Activated T-helper 1 cell treated with anti-CD3 and anti-CD28 coated beads, Interleukin-2, amount 50 U/mL, for 16 hours (primary cell): ENCODE measurements at regions not wholly inside any gene's neighbourhood (a gene's known extent, or its start where the extent isn't known, plus 50 kb on each side); places are given as distances from the start of the nearest gene placed in this dataset.

Experiments
- DNase-seq, 2 donors: peaks; one replicate each; pipeline ENCODE4 v3.0.0-alpha.2; 2020; ENCODE audit warnings: low read depth in 1 of 2, low spot score in 1 of 2

DNA sequence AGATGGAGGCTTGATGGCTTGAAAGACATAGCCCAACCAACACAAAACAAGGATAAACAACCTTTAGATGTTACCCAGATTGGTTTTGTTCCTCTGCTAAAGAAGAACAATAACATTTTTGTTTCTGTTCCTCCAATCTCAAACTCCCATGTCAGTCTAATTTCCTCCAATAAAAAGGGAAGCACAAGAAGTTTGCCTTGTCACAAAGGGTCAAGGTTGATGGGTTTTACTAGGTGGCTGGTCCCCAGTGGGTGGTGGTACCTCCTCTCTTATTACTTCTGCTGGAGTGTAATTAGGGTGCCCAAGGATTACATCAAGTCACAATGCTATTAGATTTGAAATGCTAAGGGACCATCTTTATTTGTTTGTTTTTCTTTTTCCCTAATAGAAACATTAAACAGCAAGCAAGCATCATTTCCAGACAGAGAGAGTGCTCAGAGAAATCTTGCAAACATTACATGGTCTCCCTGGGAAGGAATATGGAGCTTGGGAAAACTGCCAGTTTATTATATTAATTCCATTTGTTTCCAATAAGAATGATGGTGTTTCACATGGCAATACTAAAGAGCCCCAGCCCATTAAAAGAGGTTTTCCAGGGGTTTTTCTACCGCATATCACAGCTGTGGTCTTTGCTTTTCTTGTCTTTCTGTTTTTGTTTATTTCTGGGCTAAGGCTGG lies 78.3 kb upstream of the AOAH start:
- DNase-seq: no peak

DNA sequence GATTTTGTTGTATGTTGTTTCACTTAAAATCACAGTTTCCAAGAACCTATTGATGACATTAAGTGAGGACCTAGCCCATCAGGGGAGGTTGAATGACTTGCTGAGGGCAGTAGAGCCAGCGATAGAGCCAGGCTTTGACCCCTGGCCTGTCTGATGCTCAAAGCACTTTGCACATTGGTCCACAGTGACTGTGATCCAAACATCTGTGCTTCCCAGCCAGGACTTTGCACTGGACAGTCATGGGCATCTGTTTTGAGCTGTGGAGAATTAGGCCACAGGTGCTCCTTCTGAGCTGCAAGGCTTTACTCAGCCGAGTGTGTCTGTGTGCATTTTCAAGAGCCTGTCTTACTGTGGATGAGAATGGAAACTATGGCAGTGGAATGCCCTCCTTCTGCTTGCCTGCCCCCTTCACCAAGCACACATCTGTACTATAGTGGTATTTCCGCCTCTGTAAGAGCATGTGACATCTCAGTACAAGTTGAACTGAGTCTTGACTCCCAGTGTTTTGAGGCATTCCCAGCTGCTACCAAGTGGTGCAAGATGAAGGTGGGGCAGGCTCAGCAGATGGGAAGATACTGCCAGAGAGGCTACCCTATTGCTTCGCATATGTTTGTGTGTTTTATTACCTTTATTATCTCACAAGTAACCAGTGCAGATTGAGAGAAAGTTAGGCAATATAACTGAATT lies 72.7 kb upstream of the AOAH start:
- no peak for DNase-seq

DNA sequence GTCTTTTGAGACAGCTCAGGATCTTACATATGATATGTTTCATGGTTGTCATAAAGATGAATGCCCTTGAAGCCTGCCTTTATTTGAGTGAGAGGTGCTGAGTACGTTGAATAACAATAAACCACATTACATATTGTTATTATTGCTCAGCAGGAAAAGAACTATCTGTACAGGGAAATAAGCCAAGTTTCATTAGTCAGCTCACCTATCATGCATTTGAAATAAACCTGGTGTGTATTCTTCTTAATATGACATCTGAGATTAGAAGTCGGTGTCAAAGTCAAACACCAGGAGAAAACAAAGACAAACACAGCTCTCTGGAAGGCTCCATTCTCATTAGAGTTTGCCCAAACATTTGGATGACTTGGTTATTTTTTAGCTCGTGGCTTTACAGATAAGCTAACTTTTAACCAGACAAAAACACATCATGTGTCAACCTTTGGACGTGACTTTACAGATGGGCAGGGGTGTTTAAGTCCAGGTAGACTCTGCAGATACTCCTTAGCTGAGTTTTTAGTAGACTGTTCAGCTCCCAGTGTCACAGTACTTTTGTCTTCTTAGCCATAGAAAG lies 71.2 kb upstream of the AOAH start:
- no peak for DNase-seq

DNA sequence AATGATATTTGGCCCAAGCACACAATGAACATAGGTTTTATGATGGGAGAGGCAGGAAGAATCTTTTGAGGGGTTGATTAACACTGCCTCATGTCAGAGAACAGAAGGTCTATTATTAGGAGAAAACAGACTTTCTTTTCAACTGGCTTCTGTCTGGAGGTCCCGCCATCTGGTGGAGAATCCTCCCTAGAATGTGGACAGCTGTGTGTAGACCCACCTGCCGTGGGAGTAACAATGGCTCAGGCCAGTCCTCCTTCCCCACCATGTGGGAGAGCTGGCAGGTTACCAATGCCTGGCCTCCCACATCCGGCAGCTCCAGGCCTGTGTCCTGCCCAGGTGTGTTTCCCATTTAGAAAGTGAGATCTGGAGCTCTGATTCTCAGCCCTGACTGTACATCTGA lies 70.4 kb upstream of the AOAH start:
- DNase-seq: no peak

DNA sequence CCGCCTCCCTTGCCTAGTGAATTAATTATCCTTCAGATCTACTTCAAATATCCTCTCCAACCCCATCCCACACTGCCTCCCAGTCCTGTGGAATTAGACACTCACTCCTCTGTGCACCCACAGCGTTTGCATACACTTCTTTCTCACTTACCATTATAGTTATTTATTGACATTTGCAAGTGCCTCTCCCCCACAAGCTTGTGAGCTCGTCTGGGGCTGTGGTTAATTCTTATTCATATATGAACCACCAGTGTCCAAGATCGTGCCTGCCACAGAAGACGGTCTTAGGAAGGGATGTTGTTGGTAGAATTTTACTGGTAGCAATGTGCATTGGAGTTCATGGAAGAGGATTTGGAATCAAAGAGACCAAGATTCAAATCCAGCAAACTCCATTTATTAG lies 68.1 kb upstream of the AOAH start:
- no peak for DNase-seq

DNA sequence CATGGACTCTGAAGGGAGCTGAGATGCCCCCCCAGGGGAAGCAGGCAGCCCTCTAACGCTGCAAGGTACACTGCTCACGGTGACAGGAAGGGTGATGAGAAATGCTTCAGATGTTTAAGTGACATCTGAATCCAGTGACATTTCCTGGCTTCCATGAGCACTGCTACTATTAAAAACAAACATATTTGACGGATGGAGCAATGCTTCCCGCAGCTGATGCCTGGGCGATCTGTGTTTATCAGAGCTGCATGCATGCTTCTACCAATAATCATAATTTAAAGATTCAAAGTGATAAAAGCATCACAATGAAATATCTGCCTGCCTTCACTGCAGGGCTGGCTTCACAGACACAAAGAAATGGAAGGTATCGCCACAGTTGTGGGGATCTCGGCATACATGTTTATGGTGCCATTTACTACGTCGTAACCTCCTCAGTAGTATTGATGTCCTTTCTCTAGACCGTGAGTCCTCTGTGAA lies 66.1 kb upstream of the AOAH start:
- no peak for DNase-seq

DNA sequence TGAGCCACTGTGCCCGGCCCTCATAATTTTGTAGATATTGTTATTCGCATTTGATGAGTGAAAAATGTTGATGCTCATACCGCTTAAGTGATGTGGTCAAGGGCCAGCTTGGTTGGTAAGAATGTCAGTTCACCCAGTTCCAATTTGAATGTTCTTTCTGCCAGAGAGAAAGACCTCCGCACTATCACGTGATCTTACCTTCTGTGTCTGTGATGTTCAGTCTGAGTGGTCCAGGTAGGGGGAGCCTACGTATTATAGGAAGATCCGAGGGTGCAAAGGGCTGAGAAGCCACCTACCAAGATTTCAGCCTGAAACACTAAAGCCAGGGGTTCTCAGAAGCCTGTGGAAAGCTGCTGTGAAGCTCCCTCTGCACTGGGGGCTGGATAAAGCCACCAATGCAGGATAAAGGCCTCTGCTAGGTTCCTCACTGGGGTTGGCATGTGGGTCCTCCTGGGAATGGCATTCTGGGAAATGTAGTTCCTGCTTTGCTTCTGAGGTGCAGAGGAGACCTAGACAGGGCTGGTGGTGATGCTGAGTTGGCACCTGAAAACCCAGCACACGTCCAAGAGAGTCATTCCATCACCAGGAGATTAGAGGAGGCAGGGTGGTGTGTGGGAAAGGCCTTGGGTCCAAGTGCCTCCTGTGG lies 64.7 kb upstream of the AOAH start:
- DNase-seq: no peak

DNA sequence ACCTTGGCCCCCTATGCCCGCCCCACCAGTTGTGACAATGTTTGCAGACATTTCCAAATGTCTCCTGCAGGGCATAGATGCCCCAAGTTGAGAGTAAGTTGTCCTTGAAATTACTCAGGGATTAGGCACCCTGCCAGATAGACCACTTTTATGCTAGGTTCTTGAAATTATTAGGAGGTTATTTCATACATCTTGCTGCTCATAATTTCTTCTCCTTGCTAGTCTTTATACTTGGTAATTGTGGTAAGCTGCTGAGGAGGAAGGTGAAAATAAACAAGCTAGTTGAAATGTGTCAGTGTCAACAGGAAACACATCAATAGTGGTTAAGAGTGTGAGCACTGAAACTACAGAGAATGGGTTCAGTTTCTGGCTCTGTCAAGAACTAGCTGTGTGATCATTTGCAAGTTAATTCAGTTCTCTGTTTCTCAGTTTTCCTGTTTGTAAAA lies 63.7 kb upstream of the AOAH start:
- no peak for DNase-seq

DNA sequence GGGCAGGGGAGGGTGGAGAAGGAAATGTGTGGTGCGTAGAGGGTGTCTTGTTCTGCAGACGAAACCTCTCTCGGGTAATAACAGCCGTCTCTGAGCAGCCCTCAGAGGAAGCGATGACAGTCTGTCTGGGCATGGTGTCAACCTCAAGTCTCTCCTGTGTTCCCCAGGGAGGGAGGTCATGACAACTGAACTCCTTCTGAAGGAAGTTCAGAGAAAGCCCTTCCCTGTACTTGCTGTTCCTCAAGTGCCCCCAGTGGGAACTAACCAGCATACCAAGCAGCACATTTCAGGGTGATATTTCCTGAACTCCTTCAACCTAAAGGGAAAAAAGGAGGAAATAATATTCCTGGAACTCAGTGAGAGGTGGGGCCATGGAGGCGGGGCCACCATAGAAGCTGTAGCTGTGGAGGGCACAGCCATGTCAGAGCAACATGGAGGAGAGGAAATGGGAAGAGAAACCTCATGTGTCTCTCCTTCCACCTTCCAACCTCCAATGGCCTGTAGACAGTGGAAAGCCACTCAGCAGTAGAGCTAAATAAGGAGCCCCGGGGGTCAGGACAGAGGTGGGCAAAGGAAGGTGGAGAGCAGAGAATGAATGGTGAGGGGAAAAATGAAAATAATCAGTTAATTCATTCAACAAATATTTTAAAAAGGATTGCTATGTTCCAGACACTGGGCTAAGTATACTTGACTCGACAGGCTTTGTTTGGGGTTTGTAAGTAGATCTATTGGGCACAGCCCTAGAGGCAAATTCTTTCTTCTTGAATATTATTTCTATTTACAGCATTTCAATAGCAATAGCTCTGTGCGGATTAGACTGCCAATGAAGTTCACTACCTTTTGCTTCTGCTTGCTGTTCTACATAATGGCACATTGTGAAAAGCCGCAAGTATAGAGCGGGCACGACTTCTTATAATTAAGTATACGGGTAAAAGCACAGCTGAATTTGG lies 61.0 kb upstream of the AOAH start:
- peak; percentile 14 to 37 for DNase-seq

DNA sequence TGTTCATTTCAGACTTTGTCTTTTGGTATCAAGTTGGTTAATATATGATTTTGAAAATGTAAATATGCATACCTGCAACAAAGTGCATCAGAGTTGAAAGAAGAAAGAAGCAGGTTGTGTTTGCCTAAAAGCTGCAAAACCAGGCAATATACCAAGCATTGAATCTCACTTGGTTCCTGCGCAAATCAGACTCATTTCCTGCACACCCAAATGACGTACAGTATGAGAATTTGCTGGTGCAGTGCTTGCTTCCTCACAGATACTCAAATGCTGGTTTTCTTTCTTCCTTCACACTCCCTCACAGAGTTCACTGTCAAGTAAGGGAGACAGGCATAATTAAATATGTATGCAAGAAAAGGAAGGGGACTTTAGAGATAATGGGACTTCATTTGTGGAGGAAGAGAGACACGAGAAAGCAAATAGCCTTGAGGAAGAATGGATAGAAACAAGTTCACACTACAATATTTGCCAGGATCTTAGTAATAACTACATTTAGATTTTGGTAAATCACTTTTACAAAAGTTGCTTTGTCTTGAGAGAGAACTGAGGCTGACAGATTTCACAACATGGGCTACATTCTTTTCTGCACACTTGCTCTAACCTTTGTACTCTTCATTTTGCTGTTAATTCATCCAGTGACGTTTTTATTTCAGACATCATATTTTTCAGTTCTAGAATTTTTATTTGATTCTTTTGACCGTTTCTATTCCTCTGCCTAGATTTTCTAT lies 56.9 kb upstream of the AOAH start:
- DNase-seq: no peak

DNA sequence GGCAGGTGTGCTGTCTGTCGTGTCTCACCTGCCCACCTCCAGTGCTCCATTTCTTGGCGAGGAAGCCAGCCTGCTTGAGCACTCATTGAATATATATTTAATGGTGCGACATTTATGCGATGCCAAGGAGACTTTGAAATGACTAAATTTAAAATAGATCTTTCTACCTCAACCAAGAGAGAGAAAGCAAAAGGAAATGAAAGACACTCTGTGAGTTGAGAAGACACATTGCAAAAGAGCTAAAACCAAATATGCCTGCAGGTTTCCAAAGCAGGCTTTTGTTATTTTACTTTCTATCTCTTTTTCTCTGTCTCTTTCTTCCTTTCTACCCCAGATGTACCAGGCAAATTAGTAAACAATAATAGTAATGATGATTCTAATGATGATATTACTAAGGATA lies 53.6 kb upstream of the AOAH start:
- no peak for DNase-seq

DNA sequence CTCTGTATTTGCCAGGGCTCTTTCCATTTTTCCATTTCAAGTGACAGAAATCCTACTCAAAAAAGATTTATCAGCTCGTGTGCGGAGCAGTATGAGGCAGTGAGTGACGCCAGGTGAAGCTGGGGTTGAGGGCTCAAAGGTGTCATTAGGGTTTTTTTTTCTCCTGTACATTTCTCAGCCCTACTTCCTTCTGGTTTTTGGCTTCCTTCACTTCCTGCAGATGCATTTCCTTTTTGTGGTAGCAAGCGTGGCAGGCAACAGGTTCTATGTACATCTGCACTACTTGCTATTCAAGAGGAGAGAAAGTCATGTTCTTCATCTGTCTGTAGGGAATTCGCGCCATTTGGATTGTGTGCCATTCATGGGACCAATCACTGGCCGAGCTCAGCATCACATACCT lies 52.8 kb upstream of the AOAH start:
- DNase-seq: no peak

DNA sequence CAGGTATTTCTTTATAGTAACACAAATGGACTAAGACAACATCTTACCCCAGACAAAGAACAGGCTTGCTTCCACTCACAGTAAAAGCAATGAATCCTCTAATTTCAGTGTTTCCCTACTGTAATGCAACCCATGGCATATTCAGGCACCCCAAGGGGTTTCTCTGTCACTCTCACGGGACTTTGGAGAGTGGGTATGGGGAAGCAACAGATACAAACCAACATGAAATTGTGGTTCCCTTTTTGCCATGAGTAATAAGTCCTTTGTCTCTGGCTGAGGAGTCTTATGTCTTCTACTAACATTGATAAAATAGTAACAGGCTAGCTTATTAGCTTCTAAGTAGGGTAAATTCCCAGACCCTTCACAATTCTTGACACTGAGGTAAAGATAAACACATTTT lies 51.4 kb upstream of the AOAH start:
- DNase-seq: no peak

DNA sequence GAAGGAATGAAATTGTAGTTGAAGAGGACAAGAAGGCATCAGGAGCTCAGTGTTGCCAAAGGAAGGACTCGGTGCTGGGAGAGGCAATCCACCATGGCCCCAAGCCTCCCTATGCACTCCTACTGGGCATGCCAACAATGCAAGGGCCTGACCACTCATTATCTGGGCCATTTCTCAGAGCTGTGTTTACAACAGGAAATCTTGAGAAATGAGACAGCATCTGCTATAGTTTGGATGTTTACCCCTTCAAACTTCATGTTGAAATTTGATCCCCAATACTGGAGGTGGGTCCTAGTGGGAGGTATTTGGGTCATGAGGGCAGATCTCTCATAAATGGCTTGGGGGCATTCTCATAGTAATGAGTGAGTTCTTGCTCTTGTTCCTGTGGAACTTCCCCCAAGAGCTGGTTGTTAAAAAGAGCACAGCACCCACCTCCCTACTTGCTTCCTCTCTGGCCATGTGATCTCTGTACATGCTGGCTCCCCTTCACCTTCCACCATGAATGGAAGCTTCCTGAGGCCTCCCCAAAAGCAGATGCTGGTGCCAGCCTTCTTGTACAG lies 50.8 kb upstream of the AOAH start:
- DNase-seq: no peak
